Left lung (tissue), 4 donors: ENCODE measurements at regions not wholly inside any gene's neighbourhood (a gene's known extent, or its start where the extent isn't known, plus 50 kb on each side); places are given as distances from the start of the nearest gene placed in this dataset.

Experiments
- ATAC-seq: fragments of 200-7000 bp; cut with Tn5 transposase; one replicate; pipeline ENCODE4 v1.9.1; 2020; ENCODE audit warnings: moderate library complexity
- DNase-seq, 4 donors: peaks; one replicate each; pipeline ENCODE4 v3.0.0-alpha.2; 2013 to 2020
- H3K27ac ChIP-seq, 2 donors: fragments of 200-600 bp; sonication (generic) in 1 of 2; one replicate each; pipeline versions ENCODE4 v1.5.0 to v1.8.0; 2020 to 2021
- H3K27me3 ChIP-seq, 2 donors: fragments of 200-600 bp; sonication (generic) in 1 of 2; one replicate each; pipeline versions ENCODE4 v1.5.0 to v1.8.0; 2020 to 2021
- H3K36me3 ChIP-seq, 2 donors: fragments of 200-600 bp; sonication (generic) in 1 of 2; one replicate each; pipeline versions ENCODE4 v1.5.0 to v1.8.0; 2020 to 2021
- H3K4me1 ChIP-seq, 2 donors: fragments of 200-600 bp; one replicate each; pipeline ENCODE4 v1.8.0; 2021
- H3K4me3 ChIP-seq, 2 donors: fragments of 200-600 bp; sonication (generic) in 1 of 2; one replicate each; pipeline versions ENCODE4 v1.5.0 to v1.8.0; 2020 to 2021; ENCODE audit warnings: mild to moderate bottlenecking in 1 of 2
- H3K9me3 ChIP-seq, 2 donors: fragments of 200-600 bp; sonication (generic) in 1 of 2; one replicate each; pipeline versions ENCODE4 v1.5.0 to v1.8.0; 2020 to 2021
- intact Hi-C, 2 donors: fragments of 100-400 bp; cut with DNase I; formaldehyde crosslinking; loops; one replicate each; pipeline versions ENCODE4 v1.11.2 to v1.14.2; 2022
- TF ChIP-seq, protein P1 (sequence below), 2 donors: fragments of 200-600 bp; sonication (generic) in 1 of 2; IDR thresholded peaks; one replicate each; pipeline versions ENCODE4 v1.5.0 to v1.8.0; 2021; ENCODE audit warnings: antibody characterized with exemption in 2 of 2
- donor health status: DM: no; HTN: yes; CAD: no.
- donor health status: DM: no; HTN: no; CAD: no.

- H3K27me3 ChIP-seq, result no peaks in the 10 kb centered on the region
- H3K9me3 ChIP-seq, result peaks cover 0 to 4% of the 10 kb centered on the region in 2 donors
- TF ChIP-seq, protein P1, sequence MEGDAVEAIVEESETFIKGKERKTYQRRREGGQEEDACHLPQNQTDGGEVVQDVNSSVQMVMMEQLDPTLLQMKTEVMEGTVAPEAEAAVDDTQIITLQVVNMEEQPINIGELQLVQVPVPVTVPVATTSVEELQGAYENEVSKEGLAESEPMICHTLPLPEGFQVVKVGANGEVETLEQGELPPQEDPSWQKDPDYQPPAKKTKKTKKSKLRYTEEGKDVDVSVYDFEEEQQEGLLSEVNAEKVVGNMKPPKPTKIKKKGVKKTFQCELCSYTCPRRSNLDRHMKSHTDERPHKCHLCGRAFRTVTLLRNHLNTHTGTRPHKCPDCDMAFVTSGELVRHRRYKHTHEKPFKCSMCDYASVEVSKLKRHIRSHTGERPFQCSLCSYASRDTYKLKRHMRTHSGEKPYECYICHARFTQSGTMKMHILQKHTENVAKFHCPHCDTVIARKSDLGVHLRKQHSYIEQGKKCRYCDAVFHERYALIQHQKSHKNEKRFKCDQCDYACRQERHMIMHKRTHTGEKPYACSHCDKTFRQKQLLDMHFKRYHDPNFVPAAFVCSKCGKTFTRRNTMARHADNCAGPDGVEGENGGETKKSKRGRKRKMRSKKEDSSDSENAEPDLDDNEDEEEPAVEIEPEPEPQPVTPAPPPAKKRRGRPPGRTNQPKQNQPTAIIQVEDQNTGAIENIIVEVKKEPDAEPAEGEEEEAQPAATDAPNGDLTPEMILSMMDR (IDR thresholded peaks at IDR 0.05), result no peak
- H3K4me3 ChIP-seq, result no peak overlapping the region
- H3K27ac ChIP-seq, result no peak overlapping the region
- intact Hi-C loops, result no loop called here
- no peaks in the 10 kb centered on the region for H3K4me1 ChIP-seq
- ATAC-seq (no peak), DNase-seq (no peak)
- H3K36me3 ChIP-seq, result no peaks in the 10 kb centered on the region
These were observed 113.1 kb upstream of the NECTIN3 start for GRCh38 chr3:110958313-110959147.

DNA sequence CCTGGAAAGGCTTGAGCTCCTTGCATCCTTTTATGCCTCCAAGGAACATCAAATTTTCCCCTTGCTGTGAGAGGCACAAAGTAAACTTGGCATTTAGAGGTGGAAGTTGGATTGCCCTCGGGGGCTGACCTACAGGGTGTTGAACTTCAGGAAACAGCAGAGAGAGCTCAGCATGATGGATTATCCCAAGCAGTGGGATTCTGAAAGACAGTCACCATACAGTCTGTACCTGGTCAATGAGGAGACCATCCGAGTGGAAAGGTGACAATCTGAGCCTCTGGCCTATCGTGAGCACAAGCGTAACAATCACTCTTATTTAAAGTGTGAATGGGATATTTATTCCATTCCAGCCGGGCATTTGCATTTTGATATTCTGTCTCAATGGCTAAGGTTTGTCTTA, 105.6 kb upstream of the NECTIN3 start:
- H3K4me3 ChIP-seq, result no peak overlapping the region

DNA sequence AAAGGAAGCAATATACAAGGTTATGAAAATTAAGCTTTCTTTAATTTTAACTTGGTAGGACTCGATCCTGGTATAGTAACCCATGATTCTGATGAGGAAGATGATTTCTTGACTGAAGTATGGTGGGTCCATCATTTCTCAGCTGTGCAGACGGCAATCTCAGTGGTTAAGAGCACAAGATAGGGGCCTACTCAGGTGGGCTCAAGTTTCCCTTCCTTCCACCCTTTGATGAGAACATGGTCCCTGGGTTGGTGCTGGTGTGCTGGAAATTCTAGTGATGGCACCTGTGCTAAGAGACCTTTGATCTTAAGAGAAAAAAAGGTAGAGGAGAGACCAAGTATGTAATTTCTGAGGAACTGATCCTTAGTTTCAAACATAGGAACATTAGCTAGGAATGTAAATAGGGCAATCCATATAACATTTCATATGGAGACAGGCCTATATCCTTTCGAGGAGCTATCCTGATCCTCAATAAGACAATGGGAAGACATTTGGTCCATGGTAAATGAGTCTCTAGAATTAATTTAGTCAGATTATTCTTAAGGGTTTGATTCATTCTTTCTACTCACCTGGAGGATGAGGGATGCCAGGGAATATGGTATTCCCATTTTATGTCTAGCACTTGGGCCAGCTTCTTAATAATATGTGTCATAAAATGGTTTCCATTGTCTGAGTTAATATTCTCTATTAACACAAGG, 104.5 kb upstream of the NECTIN3 start:
- no peak for ATAC-seq
- H3K36me3 ChIP-seq, result no peaks in the 10 kb centered on the region
- intact Hi-C loops, result no loop called here

More for the DNA sequence above, 105.6 kb upstream of the NECTIN3 start:
- no peak for DNase-seq
- Histone ChIP-seq H3K27me3 (no peaks in the 10 kb centered on the region), H3K4me1 (no peaks in the 10 kb centered on the region), H3K9me3 (peaks cover 0 to 37% of the 10 kb centered on the region in 2 donors), H3K36me3 (no peaks in the 10 kb centered on the region), H3K27ac (no peak overlapping the region)
- TF ChIP-seq, protein P1 (IDR thresholded peaks at IDR 0.05), result no peak
- no peak for ATAC-seq
- intact Hi-C loops, result no loop called here

DNA sequence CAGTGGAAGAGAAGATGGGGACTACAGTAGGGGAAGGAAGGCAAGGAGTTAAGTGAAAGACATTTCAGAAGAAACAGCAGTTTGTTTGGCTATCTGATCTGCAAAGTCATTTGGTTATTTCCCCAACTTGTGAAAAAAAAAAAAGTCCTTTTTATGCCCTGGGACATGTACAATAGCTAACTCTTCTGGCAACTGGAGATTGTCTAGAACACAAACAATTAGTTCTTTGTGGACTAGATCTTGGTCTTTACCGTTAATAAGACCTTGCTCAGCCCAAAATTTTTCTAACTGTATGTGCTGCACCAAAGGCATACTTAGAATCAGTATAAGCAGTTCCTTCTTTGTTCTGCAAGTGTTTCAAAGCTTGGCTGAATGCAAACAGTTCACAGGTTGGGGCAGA, 103.5 kb upstream of the NECTIN3 start:
- no peak for DNase-seq

More for the DNA sequence above, 104.5 kb upstream of the NECTIN3 start:
- no peak for DNase-seq
- no peak overlapping the region for H3K27ac ChIP-seq
- no peaks in the 10 kb centered on the region for H3K4me1 ChIP-seq
- H3K4me3 ChIP-seq, result no peak overlapping the region
- H3K27me3 ChIP-seq, result no peaks in the 10 kb centered on the region
- peaks cover 0 to 37% of the 10 kb centered on the region in 2 donors for H3K9me3 ChIP-seq
- TF ChIP-seq, protein P1 (IDR thresholded peaks at IDR 0.05), result no peak

More for the DNA sequence above, 103.5 kb upstream of the NECTIN3 start:
- no peak for ATAC-seq
- H3K4me1 ChIP-seq, result no peaks in the 10 kb centered on the region
- TF ChIP-seq, protein P1 (IDR thresholded peaks at IDR 0.05), result no peak
- peaks cover 0 to 35% of the 10 kb centered on the region in 2 donors for H3K9me3 ChIP-seq
- no peaks in the 10 kb centered on the region for H3K27me3 ChIP-seq
- intact Hi-C loops, result no loop called here
- no peak overlapping the region for H3K4me3 ChIP-seq
- no peak overlapping the region for H3K27ac ChIP-seq
- H3K36me3 ChIP-seq, result no peaks in the 10 kb centered on the region
